Ascending aorta (tissue), 2 donors: ENCODE measurements at regions not wholly inside any gene's neighbourhood (a gene's known extent, or its start where the extent isn't known, plus 50 kb on each side); places are given as distances from the start of the nearest gene placed in this dataset.

Experiments used
- DNase-seq, 2 donors: peaks; one replicate each; pipeline ENCODE4 v3.0.0-alpha.2; 2019; ENCODE audit warnings: low spot score in 2 of 2
- H3K27ac ChIP-seq, 2 donors: fragments of 200-600 bp; sonication (generic); one replicate each; pipeline ENCODE4 v1.5.1; 2016 to 2017; ENCODE audit warnings: mild to moderate bottlenecking in 1 of 2
- H3K27me3 ChIP-seq: fragments of 200-600 bp; sonication (generic); one replicate; pipeline ENCODE4 v1.5.1; 2017
- H3K36me3 ChIP-seq, 2 donors: fragments of 200-600 bp; sonication (generic); one replicate each; pipeline ENCODE4 v1.5.1; 2016
- H3K4me1 ChIP-seq, 2 donors: fragments of 200-600 bp; sonication (generic); one replicate each; pipeline ENCODE4 v1.5.1; 2016 to 2017; ENCODE audit warnings: mild to moderate bottlenecking in 1 of 2
- H3K4me3 ChIP-seq, 2 donors: fragments of 200-600 bp; sonication (generic); one replicate each; pipeline ENCODE4 v1.5.1; 2016 to 2017; ENCODE audit warnings: mild to moderate bottlenecking in 1 of 2
- H3K9me3 ChIP-seq, 2 donors: fragments of 200-600 bp; sonication (generic); one replicate each; pipeline ENCODE4 v1.5.1; 2016
- CTCF ChIP-seq, 3 experiments: fragments of 200-600 bp in 2 of 3; fragments of 450-650 bp in 1 of 3; sonication (generic) in 2 of 3; IDR thresholded peaks; one replicate each; pipeline ENCODE4 v1.5.1; 2016 to 2019; ENCODE audit warnings: antibody characterized with exemption in 3 of 3, mild to moderate bottlenecking in 1 of 3, moderate library complexity in 1 of 3
- intact Hi-C: fragments of 100-400 bp; cut with DNase I; formaldehyde crosslinking; loops from one replicate; pipeline ENCODE4 v1.15.1; 2023

GRCh38 chr5:61653807-61654580, 321.9 kb downstream of the ZSWIM6 start:
- Histone ChIP-seq H3K27ac (no peak overlapping the region), H3K4me1 (no peaks in the 10 kb centered on the region), H3K27me3 (no peaks in the 10 kb centered on the region), H3K4me3 (no peak overlapping the region), H3K9me3 (no peaks in the 10 kb centered on the region), H3K36me3 (no peaks in the 10 kb centered on the region)
- TF ChIP-seq CTCF (IDR thresholded peaks at IDR 0.05): no peak
- no peak for DNase-seq
- intact Hi-C loops: no loop called here

- H3K4me3 ChIP-seq: no peak overlapping the region
- H3K4me1 ChIP-seq: no peaks in the 10 kb centered on the region
- no peak for DNase-seq
- no peak overlapping the region for H3K27ac ChIP-seq
- no peaks in the 10 kb centered on the region for H3K27me3 ChIP-seq
- intact Hi-C loops: loop anchor here (5.0 kb wide), 1 partner anchor 698 kb away; no protein-coding TSS in a partner anchor
- H3K9me3 ChIP-seq: no peaks in the 10 kb centered on the region
- no peaks in the 10 kb centered on the region for H3K36me3 ChIP-seq
- TF ChIP-seq CTCF (IDR thresholded peaks at IDR 0.05): no peak
These were observed 322.8 kb downstream of the ZSWIM6 start for GRCh38 chr5:61654876-61655275.

- no peak for DNase-seq
- H3K27me3 ChIP-seq: no peaks in the 10 kb centered on the region
- no peaks in the 10 kb centered on the region for H3K9me3 ChIP-seq
- no peaks in the 10 kb centered on the region for H3K36me3 ChIP-seq
- no peak overlapping the region for H3K4me3 ChIP-seq
- H3K4me1 ChIP-seq: no peaks in the 10 kb centered on the region
- H3K27ac ChIP-seq: no peak overlapping the region
- intact Hi-C loops: loop anchor here (5.0 kb wide), 1 partner anchor 700 kb away; no protein-coding TSS in a partner anchor
- TF ChIP-seq CTCF (IDR thresholded peaks at IDR 0.05): no peak
These were observed 325.0 kb downstream of the ZSWIM6 start for GRCh38 chr5:61657010-61657409.

- Histone ChIP-seq H3K27me3 (no peaks in the 10 kb centered on the region), H3K4me3 (no peak overlapping the region), H3K4me1 (no peaks in the 10 kb centered on the region), H3K36me3 (no peaks in the 10 kb centered on the region), H3K9me3 (no peaks in the 10 kb centered on the region), H3K27ac (no peak overlapping the region)
- TF ChIP-seq CTCF (IDR thresholded peaks at IDR 0.05): no peak
- DNase-seq: no peak
- intact Hi-C loops: loop anchor here (1.0 to 5.0 kb wide), 2 partner anchors 380 to 700 kb away; no protein-coding TSS in a partner anchor
These were observed 325.6 kb downstream of the ZSWIM6 start for GRCh38 chr5:61657686-61658085.

- no peak overlapping the region for H3K4me3 ChIP-seq
- H3K36me3 ChIP-seq: no peaks in the 10 kb centered on the region
- TF ChIP-seq CTCF (IDR thresholded peaks at IDR 0.05): peak; percentile 77 to 92 (median 91)
- H3K4me1 ChIP-seq: no peaks in the 10 kb centered on the region
- H3K9me3 ChIP-seq: no peaks in the 10 kb centered on the region
- no peaks in the 10 kb centered on the region for H3K27me3 ChIP-seq
- peak; percentile 23 to 80 for DNase-seq
- intact Hi-C loops: loop anchor here (1.0 to 5.0 kb wide), 2 partner anchors 381 to 701 kb away; no protein-coding TSS in a partner anchor
- H3K27ac ChIP-seq: no peak overlapping the region
These were observed 326.5 kb downstream of the ZSWIM6 start for GRCh38 chr5:61658592-61659008.
